GM12872 (cell line): ENCODE measurements at regions not wholly inside any gene's neighbourhood (a gene's known extent, or its start where the extent isn't known, plus 50 kb on each side); places are given as distances from the start of the nearest gene placed in this dataset.

Source experiments
- CTCF ChIP-seq: IDR thresholded peaks from 3 replicates; pipeline ENCODE4 v1.5.1; 2011; ENCODE audit warnings: low read depth, mild to moderate bottlenecking, low read length, moderate library complexity; ENCODE audit not compliant: insufficient read depth

GRCh38 chr6:169854813-169855212 is 103.4 kb downstream of the ERMARD start:
- TF ChIP-seq CTCF, result no peak

GRCh38 chr6:169854083-169854725 is 102.8 kb downstream of the ERMARD start:
- no peak for TF ChIP-seq CTCF

- no peak for TF ChIP-seq CTCF
These were observed 102.0 kb downstream of the ERMARD start for GRCh38 chr6:169853196-169854082.

GRCh38 chr6:169852504-169853195 is 101.2 kb downstream of the ERMARD start:
- TF ChIP-seq CTCF, result no peak

GRCh38 chr6:169851641-169852503 is 100.5 kb downstream of the ERMARD start:
- TF ChIP-seq CTCF, result no peak

GRCh38 chr6:169850746-169851145 is 99.3 kb downstream of the ERMARD start:
- no peak for TF ChIP-seq CTCF
